ENCODE measurements at regions not wholly inside any gene's neighbourhood (a gene's known extent, or its start where the extent isn't known, plus 50 kb on each side); places are given as distances from the start of the nearest gene placed in this dataset.

DNA sequence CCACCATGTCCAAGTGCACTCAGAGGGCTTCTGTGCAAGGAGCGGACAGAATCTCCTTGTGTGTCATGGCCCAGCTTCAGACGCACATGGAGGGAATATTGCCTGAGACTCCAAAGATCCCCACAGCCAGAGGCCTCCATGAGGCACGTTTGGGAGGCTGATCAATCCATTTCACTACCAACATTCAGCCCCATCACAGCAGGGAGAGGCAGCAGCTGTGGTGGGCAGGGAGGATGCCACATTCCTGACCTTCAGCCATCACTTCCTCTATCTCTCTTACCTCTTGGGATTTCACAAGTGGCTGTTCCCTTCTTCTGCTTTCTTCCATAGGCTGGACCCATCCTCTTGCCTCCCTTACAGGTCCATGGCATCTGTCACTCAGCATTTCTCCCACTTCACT, 82.4 kb upstream of the MBNL2 start:
- no peak for DNase-seq

DNA sequence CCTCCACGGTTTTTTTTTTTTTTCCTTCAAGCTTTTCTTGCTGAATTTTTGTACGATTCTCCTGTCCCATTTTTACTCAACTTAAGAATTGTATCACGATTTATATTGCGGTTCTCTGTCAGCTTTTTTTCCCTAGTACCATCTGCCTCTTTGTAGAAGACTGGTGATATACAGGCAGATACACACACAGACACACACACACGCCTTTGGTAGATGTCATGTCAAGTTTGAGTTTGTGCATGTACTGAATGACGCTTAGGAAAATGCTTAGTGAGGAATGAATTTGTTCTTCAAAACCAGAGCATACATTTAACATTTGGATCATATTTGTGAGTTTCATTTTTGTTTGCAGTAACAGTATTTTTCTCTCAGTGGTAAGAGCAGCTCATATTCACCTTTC, 82.0 kb upstream of the MBNL2 start:
- no peak for DNase-seq

GRCh38 chr13:97140611-97141010, 81.5 kb upstream of the MBNL2 start:
- no peak for DNase-seq

DNA sequence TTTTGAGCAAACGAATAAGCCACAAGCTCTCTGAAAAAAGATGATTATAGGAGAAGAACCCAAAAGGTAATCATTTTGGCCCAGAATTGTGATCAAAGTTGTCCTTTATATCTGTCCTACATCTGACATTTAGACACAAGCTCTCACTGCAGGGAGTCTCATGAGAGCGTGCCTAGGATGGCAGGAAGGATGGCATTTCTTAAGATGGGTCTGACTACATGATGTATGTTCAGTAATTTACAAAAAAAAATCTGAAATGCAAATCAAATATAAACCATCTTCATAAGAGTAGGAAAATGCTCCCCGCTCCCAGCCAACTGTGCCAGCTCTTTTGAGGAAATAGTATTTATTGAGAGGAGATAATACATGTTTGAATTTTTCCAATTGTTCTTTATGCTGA, 81.0 kb upstream of the MBNL2 start:
- no peak for DNase-seq

DNA sequence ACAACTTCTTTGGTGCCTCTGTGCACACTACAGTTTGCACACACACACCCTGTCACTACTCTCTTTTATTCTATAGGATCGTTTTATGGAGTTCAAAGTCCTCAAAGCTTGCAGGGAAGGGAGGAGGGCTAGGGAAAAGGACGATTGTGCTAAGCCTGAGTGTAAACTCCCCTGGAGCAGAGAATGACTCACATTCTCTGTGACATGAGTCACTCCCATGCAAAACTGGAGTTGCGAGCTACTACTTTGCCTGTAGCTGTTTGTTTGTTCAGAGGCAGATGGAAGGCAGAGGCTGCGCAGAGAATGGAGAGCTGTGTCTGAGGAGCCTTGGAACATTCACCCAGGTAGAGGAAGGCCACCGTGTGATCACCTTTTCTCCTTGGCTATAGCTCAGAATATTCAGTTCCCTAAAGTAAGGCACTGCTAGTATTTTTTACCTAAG, 80.5 kb upstream of the MBNL2 start:
- no peak for DNase-seq

DNA sequence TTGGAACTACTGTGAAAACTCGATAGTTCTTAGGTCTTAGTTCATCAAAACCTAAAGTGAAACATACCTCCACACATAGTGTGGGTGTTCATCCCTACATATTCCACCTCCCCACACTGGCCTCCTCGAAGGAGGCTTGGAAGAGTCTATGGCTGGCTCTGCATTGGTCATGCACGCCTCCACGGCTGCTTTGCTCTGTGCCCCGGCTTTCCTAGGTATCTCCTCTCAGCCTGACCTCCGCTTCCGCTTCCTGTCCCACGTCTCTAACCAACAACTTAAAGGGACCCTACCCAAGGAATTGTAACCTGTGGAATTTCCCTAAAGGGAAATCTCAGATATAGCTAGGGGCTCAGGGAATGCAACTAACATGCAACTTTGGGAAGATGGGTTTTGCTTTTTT, 79.7 kb upstream of the MBNL2 start:
- no peak for DNase-seq

DNA sequence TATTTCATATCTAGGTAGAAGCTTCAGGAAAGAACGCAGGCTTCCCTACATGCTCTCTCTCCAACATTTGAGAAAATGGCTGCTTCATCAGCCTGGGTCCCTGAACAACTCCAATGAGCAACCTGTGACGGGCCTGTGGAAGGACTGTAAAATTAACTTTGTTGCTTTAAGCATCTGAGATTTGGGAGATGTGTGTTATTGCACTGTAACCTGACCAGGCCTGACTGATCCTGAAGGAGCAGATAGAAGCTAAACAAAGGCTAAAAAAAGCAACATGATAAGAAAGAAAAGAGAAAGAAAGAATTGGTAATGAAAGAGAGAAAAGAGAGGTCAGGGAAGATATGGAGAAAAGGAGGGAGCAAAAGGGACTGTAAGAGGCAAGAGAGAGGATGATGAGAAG, 77.1 kb upstream of the MBNL2 start:
- no peak for DNase-seq

GRCh38 chr13:97148894-97149293, 73.2 kb upstream of the MBNL2 start:
- no peak for DNase-seq

DNA sequence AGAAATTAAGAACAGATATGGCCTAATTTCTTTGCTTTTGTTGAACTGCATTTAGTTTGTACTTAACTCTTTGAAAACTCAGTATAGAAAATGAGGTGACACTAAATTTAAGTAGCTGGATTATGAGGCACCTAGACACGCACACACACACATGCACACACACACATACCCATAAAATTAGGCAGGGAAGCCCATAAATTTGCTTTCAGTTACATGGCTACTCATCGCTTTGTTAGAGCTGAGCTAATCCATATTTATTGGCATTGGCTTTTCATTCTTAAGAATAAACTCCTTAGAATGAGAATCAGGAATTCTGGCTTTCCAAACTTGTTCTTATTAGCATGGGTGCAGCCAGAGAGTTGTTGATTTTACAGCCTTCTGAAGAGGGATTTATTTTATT, 61.7 kb upstream of the MBNL2 start:
- no peak for DNase-seq

- DNase-seq = no peak
These were observed 60.4 kb upstream of the MBNL2 start for GRCh38 chr13:97161582-97162231.

DNA sequence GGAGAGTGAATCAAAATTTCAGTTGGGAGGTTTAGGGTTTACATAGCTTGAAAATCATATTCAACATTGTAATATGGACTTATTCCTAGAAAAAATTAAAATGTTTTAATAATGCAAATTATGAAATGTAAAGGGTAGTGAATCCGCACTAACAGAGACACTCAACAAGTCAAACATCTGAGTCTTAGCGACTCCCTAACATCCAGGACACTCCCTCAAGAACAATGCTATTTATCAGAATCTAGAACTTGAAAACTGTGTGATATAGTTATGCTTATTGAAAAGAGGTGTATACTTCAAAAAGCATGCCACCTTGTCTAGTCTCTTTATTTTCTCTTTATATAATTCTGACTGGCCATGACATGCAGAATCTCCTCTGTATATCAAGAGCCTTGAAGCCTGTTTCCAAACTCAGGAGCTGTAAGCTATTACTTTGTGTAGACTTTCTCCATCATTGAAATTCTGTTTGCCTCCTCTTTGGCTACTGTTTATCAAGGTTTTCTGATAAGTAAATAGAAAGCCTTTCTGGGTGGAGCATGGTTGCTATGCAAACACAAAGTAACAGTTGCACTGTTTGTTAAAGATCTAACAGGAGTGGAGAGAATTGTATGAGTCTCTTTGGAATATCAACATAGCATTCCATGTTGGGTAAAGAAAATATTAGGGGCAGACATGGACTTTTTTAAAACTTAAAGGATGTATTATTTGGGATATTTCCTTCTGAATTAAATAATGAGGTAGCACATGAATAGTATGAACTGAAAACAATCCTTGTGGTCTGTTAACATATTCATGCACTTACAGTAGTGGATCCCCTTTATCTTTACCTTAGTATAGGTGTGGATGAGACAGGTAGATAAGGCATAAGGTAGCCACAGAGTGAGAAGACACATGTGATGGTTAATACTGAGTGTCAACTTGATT, 56.4 kb upstream of the MBNL2 start:
- DNase-seq = no peak

GRCh38 chr13:97171136-97171535, 51.0 kb upstream of the MBNL2 start:
- DNase-seq = no peak
